NCI-H2171 (cell line): ENCODE measurements at regions not wholly inside any gene's neighbourhood (a gene's known extent, or its start where the extent isn't known, plus 50 kb on each side); places are given as distances from the start of the nearest gene placed in this dataset.
"Not testable (repeated sequence)": the region's sequence is repeated elsewhere in the genome, so short reads cannot be mapped to it uniquely, and the experiment has no call there.

Experiments used
- DNase-seq: peaks from one replicate; lab custom pipeline; 2025; lab: John Stamatoyannopoulos, UW

GRCh38 chr16:5761592-5761991 is 664.0 kb upstream of the EEF2KMT start:
- no peak for DNase-seq

- no peak for DNase-seq
Observed at GRCh38 chr16:5758281-5758680, 660.7 kb upstream of the EEF2KMT start.

GRCh38 chr16:5756969-5757368 is 659.4 kb upstream of the EEF2KMT start:
- no peak for DNase-seq

DNA sequence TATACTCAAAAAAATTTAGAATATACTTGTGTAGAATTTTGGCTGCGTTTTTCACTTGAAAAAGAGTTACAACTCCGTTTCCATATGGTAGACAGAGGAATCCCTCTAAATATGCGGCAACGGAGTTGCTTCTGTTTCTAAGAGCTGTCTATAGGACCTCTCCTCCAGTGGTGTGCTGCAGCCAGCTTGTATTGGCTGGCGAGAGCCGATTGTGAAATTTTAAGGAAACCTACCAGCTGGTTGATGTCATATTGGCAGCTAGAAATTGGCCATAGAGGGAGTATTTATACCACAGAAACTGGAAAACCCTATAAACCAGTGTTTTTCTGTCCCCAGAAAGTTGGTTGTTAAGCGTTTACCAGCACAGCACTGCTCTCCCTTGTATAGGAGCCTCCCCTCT is 655.8 kb upstream of the EEF2KMT start:
- no peak for DNase-seq

- DNase-seq = no peak
Observed at GRCh38 chr16:5751216-5751615, 653.6 kb upstream of the EEF2KMT start.

DNA sequence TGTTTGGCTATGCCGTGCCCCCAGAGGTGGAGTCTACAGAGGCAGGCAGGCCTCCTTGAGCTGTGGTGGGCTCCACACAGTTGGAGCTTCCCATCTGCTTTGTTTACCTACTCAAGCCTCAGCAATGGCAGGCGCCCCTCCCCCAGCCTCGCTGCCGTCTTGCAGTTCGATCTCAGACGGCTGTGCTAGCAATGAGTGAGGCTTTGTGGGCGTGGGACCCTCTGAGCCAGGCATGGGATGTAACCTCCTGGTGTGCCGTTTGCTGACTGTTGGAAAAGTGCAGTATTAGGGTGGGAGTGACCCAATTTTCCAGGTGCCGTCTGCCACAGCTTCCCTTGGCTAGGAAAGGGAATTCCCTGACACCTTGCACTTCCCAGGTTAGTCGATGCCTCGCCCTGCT is 652.8 kb upstream of the EEF2KMT start:
- DNase-seq = not testable (repeated sequence)

DNA sequence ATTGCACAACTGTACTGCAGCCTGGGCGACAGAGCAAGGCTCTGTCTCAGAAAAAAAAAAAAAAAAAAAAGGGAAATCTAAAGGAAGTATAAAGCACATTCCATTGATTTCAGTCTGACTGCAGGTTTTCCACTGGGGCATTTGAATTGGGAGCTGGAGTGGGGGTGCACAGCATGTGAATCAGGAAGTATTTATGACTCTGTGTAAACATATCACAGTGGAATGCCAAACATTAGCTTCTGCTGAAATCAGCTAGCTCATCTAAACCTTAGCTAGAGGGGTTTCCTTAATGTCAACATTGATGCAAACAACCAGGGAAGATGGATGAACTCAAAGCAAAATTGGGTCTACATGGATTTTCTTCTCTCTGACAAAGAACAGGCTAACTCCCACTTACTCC is 641.0 kb upstream of the EEF2KMT start:
- DNase-seq = no peak

DNA sequence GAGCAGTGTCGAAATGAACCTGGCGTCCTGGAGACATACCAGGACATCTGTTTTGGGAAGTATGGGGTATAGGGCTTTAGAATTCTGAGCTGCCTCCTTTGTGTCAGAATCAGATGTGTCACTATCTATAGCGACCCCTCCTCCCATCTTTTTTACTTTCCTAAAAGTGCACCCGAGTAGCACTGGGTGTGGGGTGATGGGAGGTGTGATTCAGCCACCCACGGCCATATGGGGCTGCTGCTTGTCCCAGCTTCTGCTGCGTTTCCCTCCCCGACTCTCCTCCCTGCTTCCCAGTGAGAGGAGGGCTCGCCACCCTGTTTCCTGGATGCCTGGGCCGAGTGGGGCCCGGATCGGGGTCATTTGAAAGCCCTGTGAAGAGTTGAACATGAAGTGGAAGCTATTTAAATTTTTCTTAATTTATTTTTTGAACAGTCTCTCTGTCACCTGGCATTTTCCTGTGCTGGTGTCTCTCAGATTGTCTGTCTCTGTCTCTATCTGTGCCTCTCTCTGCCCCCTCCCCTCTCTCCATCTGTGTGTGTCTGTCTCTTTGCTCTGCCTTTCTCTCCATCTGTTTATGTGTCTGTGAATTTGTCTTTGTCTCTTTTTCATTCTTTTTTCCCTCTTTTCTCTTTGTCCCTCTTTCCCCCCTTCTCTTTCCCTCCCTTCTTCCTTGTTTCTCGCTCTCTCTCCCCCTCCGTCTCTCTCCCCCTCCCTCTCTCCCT is 638.8 kb upstream of the EEF2KMT start:
- no peak for DNase-seq

GRCh38 chr16:5735444-5735843 is 637.8 kb upstream of the EEF2KMT start:
- no peak for DNase-seq

DNA sequence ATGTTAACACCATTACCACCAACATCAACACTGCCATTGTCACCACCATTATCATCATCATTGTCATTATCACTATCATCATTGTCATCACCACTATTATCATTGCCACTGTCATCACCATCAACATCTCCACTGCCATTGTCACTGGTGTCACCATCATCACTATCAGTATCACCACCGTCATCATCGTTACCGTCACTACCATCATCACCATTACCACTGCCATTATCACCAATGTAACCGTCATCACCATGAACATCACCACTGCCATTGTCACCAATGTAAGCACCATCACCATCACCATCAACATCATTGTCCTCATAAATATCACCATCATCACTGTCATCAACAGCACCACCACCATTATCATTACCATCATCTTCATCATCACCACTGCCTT is 633.2 kb upstream of the EEF2KMT start:
- no peak for DNase-seq

GRCh38 chr16:5722116-5722619 is 624.6 kb upstream of the EEF2KMT start:
- DNase-seq = no peak

GRCh38 chr16:5715155-5715554 is 617.6 kb upstream of the EEF2KMT start:
- no peak for DNase-seq

- no peak for DNase-seq
Observed at GRCh38 chr16:5709889-5710288, 612.3 kb upstream of the EEF2KMT start.

GRCh38 chr16:5706211-5706610 is 608.6 kb upstream of the EEF2KMT start:
- DNase-seq = no peak

DNA sequence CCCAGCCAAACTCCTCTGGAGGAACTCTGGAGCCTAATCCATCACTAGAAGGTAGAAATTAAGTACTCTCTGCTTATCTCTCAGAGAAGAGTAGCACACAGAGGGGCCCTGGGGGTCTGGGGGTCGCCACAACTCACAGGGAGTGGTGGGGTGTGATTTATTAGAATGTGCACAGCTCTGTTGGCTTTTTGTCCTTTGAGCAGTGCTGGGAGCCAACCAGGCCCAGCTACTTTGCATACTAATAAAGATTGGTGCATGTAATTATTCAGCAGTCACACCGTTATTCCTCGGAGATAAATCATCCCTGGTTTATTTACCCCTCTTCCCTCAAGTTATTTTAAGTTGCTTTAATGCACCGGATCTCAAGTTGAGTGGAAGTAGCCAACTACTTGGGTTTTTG is 606.7 kb upstream of the EEF2KMT start:
- DNase-seq = no peak

- no peak for DNase-seq
Observed at GRCh38 chr16:5693426-5693825, 595.8 kb upstream of the EEF2KMT start.

GRCh38 chr16:5681966-5682365 is 584.4 kb upstream of the EEF2KMT start:
- DNase-seq = no peak

DNA sequence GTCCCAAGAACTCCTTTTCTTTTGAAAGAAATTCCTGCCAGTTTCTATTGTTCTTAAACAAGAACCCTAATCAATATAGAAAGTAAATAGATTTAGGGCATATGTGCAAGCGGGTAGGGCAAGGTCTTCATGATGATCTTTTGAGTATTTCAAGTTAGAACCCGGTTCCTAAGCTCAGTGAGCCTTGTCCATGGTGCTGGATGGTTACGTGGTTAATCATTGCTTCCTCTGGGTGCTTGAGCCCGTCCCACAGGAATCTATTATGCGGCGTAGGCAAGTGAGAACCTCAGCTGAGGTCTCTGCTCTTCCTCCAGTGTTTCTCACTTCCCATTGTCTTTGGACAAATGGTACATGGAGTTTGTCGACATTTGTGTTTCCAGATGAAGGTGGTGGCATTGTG is 580.8 kb upstream of the EEF2KMT start:
- no peak for DNase-seq

GRCh38 chr16:5671421-5671820 is 573.8 kb upstream of the EEF2KMT start:
- DNase-seq = no peak

DNA sequence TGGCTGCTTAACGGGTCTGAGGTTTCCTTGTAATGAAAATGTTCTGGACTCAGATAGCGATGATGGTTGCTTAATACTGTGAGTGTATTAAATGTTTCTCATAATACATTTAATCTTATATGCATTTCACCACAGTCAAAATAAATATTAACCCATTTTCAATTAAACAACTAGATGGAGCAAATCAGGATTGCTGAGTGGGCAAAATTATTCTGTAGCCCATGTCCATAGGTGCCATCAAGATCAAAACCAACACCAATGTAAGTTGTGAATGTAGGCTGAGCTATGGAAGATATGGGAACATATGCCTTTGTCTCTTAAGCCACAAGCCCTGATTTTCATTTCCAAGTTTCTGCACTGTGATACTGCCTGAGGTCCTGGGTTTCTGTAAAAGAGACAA is 572.6 kb upstream of the EEF2KMT start:
- no peak for DNase-seq

DNA sequence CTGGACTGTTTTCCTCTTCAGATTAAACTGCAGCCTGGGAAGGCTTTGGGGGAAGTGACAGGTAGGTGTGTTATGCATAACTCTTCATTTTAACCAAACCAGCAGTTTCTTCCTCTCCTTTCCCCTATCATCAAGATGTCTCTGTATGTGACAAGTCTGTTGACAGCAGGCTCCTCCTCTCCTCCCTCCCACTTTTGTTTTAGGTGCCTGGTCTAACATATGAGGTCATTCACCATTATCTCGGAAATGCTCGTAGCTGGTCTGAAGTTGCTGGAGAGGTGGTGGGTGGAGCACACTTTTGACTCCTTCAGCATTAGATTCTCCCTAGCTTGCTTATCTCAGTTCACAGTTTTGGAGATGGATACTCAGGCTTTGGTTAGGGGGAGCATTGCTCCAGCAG is 571.0 kb upstream of the EEF2KMT start:
- DNase-seq = no peak

DNA sequence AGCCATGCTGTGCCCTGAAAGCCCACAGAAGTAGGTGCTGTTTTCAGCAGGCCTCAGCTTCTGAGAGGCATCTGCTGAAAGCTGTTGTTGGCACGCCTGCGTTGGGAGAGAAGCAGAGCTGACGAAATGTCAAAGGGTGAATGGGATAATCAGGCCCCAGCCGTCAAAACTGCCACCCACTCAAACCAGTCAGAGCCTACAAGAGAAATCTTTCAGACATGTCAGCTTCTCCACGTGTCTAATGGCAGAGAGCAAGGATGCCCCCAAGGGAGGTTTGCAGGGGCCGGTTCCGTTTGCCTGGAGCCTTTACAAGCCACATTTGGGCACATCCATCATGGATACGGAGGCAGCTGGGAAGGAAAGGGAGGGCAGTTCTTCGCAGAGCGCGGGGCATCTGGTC is 568.2 kb upstream of the EEF2KMT start:
- no peak for DNase-seq

DNA sequence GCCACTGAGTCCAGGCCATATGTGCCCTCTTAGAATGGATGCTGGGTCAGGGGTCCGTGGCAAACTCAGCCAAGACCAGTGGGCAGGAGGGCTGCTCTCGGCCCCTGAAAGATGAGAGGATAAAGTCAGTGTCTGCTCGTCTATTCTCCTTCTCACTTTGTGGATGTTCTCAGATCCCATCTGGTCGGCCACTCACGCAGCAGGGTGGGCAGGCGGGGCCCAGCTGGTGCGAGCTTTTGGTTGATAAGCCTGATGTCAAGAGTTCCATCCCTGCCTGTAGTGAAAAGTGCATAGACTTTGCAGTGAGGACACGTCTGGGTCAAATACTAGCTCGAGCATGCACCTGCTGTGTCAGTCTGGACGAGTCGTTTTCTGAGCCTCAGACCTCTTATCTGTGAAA is 556.2 kb upstream of the EEF2KMT start:
- no peak for DNase-seq

DNA sequence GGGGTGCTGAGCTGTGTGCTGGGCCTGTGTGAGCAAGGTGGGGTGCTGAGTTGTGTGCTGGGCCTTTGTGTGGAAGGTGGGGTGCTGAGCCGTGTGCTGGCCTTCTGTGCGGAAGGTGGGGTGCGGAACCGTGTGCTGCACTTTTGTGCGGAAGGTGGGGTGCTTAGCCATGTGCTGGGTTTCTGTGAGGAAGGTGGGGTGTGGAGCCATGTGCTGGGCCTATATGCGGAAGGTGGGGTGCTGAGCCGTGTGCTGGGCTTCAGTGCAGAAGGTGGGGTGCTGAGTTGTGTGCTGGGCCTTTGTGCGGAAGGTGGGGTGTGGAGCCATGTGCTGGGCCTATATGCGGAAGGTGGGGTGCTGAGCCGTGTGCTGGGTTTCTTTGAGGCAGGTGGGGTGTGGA is 555.4 kb upstream of the EEF2KMT start:
- DNase-seq = no peak
